HG02798 (cell line): ENCODE measurements at regions not wholly inside any gene's neighbourhood (a gene's known extent, or its start where the extent isn't known, plus 50 kb on each side); places are given as distances from the start of the nearest gene placed in this dataset.
"Not testable (repeated sequence)": the region's sequence is repeated elsewhere in the genome, so short reads cannot be mapped to it uniquely, and the experiment has no call there.

Source experiments
- ATAC-seq: cut with Tn5 transposase; IDR thresholded peaks from one replicate; pipeline ENCODE4 v1.9.1; 2021; ENCODE audit warnings: mild to moderate bottlenecking; ENCODE audit not compliant: unreplicated experiment, poor library complexity

GRCh38 chr3:191518861-191519260, 57.9 kb downstream of the PYDC2 start:
- no peak for ATAC-seq

DNA sequence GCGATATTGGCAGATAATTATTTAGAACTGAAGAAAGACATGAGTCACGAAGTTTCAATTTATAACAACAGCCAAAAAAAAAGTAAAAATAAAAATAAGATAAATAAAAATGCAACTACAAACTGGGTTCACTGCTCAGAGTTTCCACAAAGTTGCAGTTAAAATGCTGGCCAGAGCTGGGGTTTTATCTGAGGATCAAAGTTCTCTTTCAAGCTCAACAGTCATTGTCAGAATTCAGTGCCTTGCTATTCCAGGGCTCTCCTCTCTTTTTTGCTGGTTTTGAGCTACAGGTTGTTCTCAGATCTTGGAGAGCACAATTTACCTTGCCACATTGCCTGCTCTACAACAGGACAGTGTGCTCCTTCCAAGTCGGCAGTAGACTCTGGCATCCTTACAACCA, 60.1 kb downstream of the PYDC2 start:
- no peak for ATAC-seq

- ATAC-seq = no peak
Observed at GRCh38 chr3:191523148-191523547, 62.2 kb downstream of the PYDC2 start.

GRCh38 chr3:191528589-191528988, 67.6 kb downstream of the PYDC2 start:
- ATAC-seq = no peak

DNA sequence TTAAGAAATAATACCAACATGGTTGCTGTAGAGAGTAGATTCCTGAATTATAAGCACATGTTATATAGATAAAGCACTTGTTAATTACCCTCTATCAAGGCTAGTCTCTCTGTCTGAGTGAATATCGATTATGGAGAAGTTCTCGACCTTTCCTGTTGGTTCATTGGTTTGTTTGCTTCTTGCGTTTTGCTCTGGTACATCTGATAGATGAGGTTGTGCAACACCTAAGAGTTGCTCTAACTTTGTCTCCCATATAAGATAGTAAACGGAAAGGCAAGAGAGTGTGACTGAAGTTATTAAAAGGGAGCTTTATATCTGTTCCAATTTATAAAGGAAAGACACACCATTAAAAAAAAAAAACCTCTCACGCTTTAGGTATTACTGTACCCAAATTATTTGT, 69.0 kb downstream of the PYDC2 start:
- ATAC-seq = no peak

DNA sequence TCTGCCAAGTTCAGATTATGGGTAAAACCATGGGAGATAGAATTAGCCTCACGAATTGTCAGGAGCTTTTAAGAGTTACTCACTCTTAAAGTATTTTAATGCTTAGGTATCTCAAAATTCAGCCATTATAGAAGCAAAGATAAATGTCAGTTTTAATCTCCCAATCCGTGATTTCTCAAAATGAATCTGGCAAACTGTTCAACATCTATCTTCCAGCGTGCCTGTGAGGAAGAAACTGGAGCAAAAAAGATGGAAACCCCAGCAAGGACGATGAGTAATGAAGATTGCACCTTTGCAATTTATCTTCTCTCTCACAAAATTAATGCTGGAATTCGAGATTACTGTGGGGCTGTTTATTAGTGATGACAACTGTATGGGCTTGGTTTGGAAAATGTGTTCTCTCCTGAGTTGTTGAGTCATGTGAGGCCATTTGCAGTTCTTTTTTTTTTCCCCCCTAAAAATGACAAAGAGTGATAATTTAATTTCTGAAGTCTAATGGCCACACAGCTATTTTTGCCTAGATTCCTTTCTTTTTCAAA, 70.5 kb downstream of the PYDC2 start:
- no peak for ATAC-seq

DNA sequence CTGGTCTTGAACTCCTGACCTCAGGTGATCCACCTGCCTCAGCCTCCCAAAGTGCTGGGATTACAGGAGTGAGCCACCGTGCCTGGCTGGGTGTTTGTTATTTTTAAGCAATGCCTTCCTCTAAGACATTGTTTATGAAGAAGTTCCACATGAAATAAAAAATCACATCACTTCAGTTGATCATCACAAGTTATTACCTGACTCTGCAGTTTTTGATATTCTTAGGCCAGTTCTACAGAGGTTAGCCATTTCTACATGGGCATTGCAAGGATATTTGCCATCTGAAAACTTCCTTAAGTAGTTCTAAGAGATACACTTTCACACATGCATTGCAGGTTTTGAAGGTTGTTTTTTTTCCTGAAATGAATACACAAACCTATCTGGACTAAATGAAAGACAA, 82.1 kb downstream of the PYDC2 start:
- no peak for ATAC-seq

GRCh38 chr3:191543897-191544296, 82.9 kb downstream of the PYDC2 start:
- no peak for ATAC-seq

DNA sequence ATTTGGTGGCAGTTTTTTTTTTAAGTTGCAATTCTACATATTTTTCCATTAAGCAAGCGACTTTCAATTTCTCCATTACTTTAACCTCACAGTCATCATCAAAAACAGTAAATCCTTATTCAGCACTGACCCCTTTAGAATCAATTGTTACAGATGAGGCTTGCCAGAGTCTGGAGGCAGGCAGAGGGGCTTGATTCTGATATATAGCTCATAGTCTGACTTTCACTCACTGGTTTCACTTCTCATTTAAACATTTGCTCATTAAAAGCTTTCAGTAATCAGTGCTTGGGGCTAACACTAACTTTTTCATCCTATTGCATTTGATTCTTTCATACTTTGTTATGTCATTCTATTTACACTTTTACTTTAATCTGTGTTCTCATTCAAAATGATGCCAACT, 88.4 kb downstream of the PYDC2 start:
- ATAC-seq = no peak

- no peak for ATAC-seq
Observed at GRCh38 chr3:191555037-191555436, 94.1 kb downstream of the PYDC2 start.

- no peak for ATAC-seq
Observed at GRCh38 chr3:191557322-191557721, 96.4 kb downstream of the PYDC2 start.

DNA sequence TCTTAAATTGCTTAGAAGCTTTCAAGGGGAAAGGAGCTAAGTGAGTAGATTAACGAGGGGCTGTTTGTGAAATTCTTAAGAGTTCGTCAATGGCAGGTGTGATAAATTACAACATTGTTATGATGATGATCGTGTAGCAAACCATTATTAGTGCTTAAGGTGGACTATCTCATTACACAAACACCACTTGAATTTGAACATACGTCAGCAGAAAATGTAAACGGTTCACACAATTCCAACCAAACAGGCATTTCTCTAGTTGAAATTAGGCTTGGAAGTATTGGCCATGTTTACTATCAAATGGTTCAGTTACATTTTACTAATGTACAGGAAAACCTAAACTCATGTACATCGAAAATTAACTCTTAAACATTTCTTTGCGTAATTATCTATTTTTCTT, 102.8 kb downstream of the PYDC2 start:
- no peak for ATAC-seq

DNA sequence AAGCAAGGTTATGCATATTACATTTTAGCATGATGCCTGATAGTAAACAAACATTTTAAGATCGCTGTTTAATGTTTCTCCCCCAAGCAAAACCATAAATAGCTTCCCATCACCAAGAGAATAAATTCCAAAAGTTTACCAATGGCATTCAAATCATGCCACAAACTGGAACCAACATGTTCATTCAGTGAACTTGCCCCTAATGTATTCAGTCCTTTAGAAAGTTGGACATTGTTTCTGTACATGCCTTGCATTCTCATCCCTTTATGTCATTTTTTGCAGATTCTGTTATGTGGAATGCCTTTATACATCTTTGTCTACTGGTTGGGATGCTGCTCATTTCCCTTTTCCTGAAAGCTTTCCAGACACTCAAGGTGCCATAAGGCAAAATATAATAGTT, 105.5 kb downstream of the PYDC2 start:
- ATAC-seq = no peak

DNA sequence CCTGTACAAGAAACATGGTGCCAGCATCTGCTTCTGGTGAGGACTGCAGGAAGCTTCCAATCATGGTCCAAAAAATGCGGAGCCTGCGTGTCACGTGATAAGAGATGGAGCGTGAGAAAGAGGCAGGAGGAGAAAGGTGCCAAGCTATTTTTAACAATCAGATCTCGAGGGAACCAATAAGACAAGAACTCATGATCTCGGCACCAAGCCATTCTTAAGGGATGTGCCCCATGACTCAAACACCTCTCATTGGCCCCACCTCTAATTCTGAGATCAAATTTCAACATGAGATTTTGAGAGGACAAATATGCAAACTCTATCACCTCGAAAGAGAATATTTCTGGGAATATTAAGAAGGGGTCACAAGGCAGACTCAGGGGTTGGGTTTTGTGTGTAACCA, 107.2 kb downstream of the PYDC2 start:
- no peak for ATAC-seq

DNA sequence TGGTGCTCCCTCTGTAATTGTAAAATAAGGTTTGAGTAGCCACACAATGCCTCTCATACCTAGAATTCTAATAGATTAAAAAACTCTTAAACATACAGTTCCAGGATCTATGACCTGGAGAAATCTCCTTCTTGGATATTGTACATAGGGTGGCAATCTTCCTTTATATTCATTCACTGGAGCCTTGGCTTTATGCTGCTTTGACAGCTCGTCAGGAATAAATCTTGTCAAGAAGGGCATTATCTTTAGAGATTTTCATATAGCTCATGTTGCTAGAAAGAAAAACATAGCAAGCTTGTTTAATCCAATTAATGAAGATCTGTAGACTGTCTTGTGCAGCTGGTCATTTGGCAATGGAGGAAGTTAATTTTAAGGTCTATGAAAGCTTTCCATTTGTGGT, 131.1 kb downstream of the PYDC2 start:
- no peak for ATAC-seq

- no peak for ATAC-seq
Observed at GRCh38 chr3:191593486-191593885, 132.5 kb downstream of the PYDC2 start.

DNA sequence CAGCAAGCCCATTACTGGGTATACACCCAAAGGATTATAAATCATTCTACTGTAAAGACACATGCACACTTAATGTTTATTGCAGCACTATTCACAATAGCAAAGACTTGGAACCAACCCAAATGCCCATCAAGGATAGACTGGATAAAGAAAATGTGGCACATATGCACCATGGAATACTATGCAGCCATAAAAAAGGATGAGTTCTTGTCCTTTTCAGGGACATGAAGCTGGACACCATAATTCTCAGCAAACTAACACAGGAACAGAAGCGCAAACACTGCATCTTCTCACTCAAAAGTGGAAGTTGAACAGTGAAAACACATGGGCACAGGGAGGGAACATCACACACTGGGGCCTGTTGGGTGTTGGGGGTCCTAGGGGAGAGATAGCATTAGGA, 154.5 kb downstream of the PYDC2 start:
- ATAC-seq = not testable (repeated sequence)

DNA sequence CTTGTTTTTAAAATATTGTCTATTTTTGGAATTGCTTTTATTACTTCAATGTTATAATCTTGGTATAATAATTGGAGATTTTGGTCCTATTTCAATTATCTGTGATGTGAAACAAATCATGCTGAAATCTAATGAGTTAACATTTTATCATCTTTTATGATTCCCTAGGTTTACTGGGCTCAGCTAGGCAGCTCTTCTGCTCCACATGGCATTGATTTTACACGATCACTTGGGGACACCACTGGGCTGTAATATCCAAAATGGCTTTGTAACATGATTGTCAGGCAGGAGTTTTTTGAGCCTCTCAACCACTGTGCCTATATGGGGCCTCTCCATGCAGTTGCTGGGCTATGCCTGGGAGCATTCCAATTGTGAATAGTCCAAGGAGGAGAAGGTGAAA, 163.3 kb downstream of the PYDC2 start:
- no peak for ATAC-seq

DNA sequence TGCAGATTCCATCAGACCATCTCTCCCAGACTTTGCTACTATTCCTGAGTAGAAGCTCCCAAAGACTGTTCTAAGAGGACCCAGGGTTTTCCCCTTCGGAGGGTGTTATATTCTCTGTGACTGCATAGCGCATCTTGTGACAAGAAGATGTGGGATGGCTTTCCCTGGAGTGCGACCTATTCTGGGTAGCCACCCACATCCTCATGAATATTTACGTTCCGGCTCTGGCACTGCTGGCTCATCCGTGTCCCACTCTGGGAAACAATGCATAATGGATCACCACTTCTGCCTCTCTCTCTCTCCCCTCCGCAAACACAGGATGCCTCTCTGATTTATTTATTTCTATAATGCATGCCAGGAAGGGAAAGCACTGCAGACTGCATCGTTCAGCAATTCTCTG, 166.1 kb downstream of the PYDC2 start:
- no peak for ATAC-seq

GRCh38 chr3:191628571-191628970, 167.6 kb downstream of the PYDC2 start:
- ATAC-seq = no peak

GRCh38 chr3:191631496-191631895, 170.5 kb downstream of the PYDC2 start:
- no peak for ATAC-seq

DNA sequence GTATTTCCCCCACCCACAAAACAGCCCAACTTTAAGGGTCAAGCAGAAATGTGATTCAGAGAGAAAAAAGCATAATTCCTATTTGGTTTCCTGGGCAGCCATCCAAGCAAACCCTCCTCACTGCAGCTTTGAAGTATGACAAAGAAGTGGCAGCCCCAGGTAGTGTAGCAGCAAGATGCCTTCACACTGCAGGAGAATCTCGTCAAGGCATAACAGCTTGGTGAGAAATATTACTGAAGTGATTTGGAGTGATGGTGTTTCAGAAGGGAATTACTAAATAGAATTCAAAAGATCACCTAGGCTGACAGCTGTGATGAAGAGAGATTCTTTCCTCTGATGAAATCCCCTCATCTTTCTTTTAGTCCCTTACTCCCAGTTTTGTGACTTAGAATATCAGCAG, 173.9 kb downstream of the PYDC2 start:
- no peak for ATAC-seq

DNA sequence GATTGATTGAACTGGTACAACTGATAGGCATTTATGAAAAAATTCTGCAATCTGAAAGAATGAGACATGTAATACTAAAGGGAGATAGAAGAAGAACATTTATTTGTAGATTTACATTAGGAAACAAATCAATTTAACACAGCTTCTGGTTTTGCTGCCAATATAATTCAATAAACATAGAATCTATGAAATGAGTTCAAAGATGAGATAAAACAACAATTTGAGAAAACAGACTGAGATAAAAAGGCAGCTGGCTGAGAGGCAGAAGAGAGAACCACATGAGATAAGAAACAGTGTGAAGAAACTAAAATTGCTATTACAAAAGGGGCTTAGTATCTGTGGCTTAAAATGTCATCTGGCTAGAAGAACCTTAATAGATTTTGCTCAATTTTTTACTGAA, 176.6 kb downstream of the PYDC2 start:
- no peak for ATAC-seq
